B cell (primary cell): ENCODE measurements at regions not wholly inside any gene's neighbourhood (a gene's known extent, or its start where the extent isn't known, plus 50 kb on each side); places are given as distances from the start of the nearest gene placed in this dataset.

Experiments
- EZH2 ChIP-seq: IDR thresholded peaks from 2 replicates; pipeline ENCODE4 v1.6.1; 2012; ENCODE audit warnings: borderline replicate concordance, low read depth, mild to moderate bottlenecking, moderate library complexity, low read length; ENCODE audit not compliant: insufficient read depth, poor library complexity, severe bottlenecking
- TF ChIP-seq, protein P1 (sequence below): fragments of 200-600 bp; IDR thresholded peaks from one replicate; pipeline ENCODE4 v1.8.0; 2022; ENCODE audit warnings: antibody characterized with exemption, mild to moderate bottlenecking

DNA sequence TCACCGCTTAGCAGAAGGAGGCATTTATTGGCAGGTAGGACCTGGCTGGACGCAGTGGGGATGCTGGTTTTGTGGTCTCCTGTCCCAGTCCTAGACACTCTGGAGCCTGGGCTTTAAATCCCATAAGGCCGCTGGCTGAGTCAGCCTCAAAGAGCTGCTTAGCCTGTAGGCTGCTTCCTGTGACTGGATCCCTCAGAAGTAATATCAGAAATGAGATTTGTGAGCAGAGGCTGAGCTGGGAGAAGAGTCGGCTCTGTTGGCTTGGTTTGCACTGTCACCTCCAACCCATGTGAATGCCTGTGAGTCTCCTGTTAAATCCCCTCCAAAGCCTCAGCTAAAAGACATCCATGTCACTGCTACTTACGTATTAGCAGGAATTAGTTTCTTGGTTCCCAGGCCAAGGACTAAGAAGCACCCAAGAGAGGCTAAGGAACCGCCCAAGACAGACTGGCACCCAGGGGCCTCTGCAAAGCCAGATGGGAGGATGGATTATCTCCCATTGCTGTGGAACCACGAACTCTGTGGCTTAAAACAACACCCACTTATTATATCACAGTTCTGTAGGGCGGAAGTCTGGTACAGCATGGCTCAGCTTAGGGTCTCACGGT is 289.4 kb downstream of the CDC5L start:
- TF ChIP-seq EZH2, result no peak
- TF ChIP-seq, protein P1, sequence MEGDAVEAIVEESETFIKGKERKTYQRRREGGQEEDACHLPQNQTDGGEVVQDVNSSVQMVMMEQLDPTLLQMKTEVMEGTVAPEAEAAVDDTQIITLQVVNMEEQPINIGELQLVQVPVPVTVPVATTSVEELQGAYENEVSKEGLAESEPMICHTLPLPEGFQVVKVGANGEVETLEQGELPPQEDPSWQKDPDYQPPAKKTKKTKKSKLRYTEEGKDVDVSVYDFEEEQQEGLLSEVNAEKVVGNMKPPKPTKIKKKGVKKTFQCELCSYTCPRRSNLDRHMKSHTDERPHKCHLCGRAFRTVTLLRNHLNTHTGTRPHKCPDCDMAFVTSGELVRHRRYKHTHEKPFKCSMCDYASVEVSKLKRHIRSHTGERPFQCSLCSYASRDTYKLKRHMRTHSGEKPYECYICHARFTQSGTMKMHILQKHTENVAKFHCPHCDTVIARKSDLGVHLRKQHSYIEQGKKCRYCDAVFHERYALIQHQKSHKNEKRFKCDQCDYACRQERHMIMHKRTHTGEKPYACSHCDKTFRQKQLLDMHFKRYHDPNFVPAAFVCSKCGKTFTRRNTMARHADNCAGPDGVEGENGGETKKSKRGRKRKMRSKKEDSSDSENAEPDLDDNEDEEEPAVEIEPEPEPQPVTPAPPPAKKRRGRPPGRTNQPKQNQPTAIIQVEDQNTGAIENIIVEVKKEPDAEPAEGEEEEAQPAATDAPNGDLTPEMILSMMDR, result no peak
